Loucy (cell line): ENCODE measurements at regions not wholly inside any gene's neighbourhood (a gene's known extent, or its start where the extent isn't known, plus 50 kb on each side); places are given as distances from the start of the nearest gene placed in this dataset.

Experiments
- CTCF ChIP-seq: fragments of 200-600 bp; sonication (generic); conservative IDR thresholded peaks from 2 replicates; pipeline ENCODE4 v1.5.1; 2014; ENCODE audit warnings: mild to moderate bottlenecking, antibody characterized with exemption, low read length
- EZH2phosphoT487 ChIP-seq: fragments of 200-600 bp; IDR thresholded peaks from 2 replicates; pipeline ENCODE4 v1.6.1; 2018; ENCODE audit warnings: antibody characterized with exemption, mild to moderate bottlenecking, moderate library complexity, borderline replicate concordance

- no peak for TF ChIP-seq CTCF
- no peak for TF ChIP-seq EZH2phosphoT487
Observed at GRCh38 chr6:148650941-148651505, 95.8 kb upstream of the UST start.
